ENCODE measurements at regions not wholly inside any gene's neighbourhood (a gene's known extent, or its start where the extent isn't known, plus 50 kb on each side); places are given as distances from the start of the nearest gene placed in this dataset.

GRCh38 chr6:100176951-100177710 is 183.1 kb upstream of the MCHR2 start (continued):
- TF ChIP-seq RELB (IDR thresholded peaks at IDR 0.05; ENCODE audit: low read depth) (no peak), HSF1 (IDR thresholded peaks at IDR 0.05; ENCODE audit: low read depth, low read length) (no peak), EZH2 (IDR thresholded peaks at IDR 0.05; ENCODE audit: borderline replicate concordance, control insufficient read depth, low read depth, low read length) (no peak), ATF2 (IDR thresholded peaks at IDR 0.05; ENCODE audit: low read length) (no peak), BACH1 (IDR thresholded peaks at IDR 0.05; ENCODE audit: borderline replicate concordance) (no peak), SKIL (IDR thresholded peaks at IDR 0.05; ENCODE audit: low read depth, poor library complexity, severe bottlenecking) (no peak)

Measured in GM12878 (cell line).